GM23338 (cell line): ENCODE measurements at regions not wholly inside any gene's neighbourhood (a gene's known extent, or its start where the extent isn't known, plus 50 kb on each side); places are given as distances from the start of the nearest gene placed in this dataset.

Experiments used
- ATAC-seq: fragments of 200-7000 bp; cut with Tn5 transposase; 3 replicates; pipeline ENCODE4 v1.9.1; 2020
- DNase-seq: peaks from one replicate; pipeline ENCODE4 v3.0.0-alpha.2; 2015; ENCODE audit warnings: low spot score
- H2AFZ ChIP-seq: fragments of 200-600 bp; sonication (generic); 2 replicates; pipeline ENCODE4 v1.8.0; 2016; ENCODE audit warnings: antibody characterized with exemption, mild to moderate bottlenecking, moderate library complexity
- H3F3A ChIP-seq: fragments of 200-600 bp; sonication (generic); replicated peaks from 2 replicates; pipeline ENCODE4 v1.8.0; 2017; ENCODE audit warnings: antibody characterized with exemption, mixed run types, low read depth
- H3K27ac ChIP-seq: fragments of 200-600 bp; sonication (generic); 2 replicates; pipeline ENCODE4 v1.6.1; 2016; ENCODE audit warnings: low read depth
- H3K27me3 ChIP-seq: fragments of 200-600 bp; sonication (generic); 2 replicates; pipeline ENCODE4 v1.8.0; 2016; ENCODE audit warnings: mild to moderate bottlenecking, mixed run types, moderate library complexity; ENCODE audit not compliant: insufficient read depth
- H3K36me3 ChIP-seq: fragments of 200-600 bp; sonication (generic); 2 replicates; pipeline ENCODE4 v1.8.0; 2016; ENCODE audit warnings: mild to moderate bottlenecking; ENCODE audit not compliant: insufficient read depth
- H3K4me1 ChIP-seq: fragments of 200-600 bp; sonication (generic); 2 replicates; pipeline ENCODE4 v1.8.0; 2016; ENCODE audit warnings: mild to moderate bottlenecking, moderate library complexity; ENCODE audit not compliant: insufficient read depth
- H3K4me2 ChIP-seq: fragments of 200-600 bp; sonication (generic); 2 replicates; pipeline ENCODE4 v1.7.1; 2017; ENCODE audit warnings: mixed run types
- H3K4me3 ChIP-seq: fragments of 200-600 bp; sonication (generic); 2 replicates; pipeline ENCODE4 v1.6.1; 2016; ENCODE audit warnings: mixed run types
- H3K79me2 ChIP-seq: fragments of 200-600 bp; sonication (generic); replicated peaks from 2 replicates; pipeline ENCODE4 v1.8.0; 2017; ENCODE audit warnings: mild to moderate bottlenecking; ENCODE audit not compliant: insufficient read depth
- H3K9me2 ChIP-seq: fragments of 200-600 bp; sonication (generic); 2 replicates; pipeline ENCODE4 v1.8.0; 2017; ENCODE audit not compliant: insufficient read depth
- H4K20me1 ChIP-seq: fragments of 200-600 bp; sonication (generic); replicated peaks from 2 replicates; pipeline ENCODE4 v1.8.0; 2017; ENCODE audit warnings: mild to moderate bottlenecking; ENCODE audit not compliant: insufficient read depth
- H3K27ac Mint-ChIP-seq: 2 replicates; pipeline ENCODE4 v1.8.0; 2020; ENCODE audit warnings: inconsistent platforms, mild to moderate bottlenecking, moderate library complexity, mixed read lengths
- H3K27me3 Mint-ChIP-seq: 3 replicates; pipeline ENCODE4 v1.8.0; 2022; ENCODE audit warnings: low read depth, mild to moderate bottlenecking, moderate library complexity, mixed read lengths, inconsistent platforms; ENCODE audit not compliant: insufficient read depth, poor library complexity
- H3K36me3 Mint-ChIP-seq: 3 replicates; pipeline ENCODE4 v1.8.0; 2021; ENCODE audit warnings: low read depth, mild to moderate bottlenecking, inconsistent platforms, moderate library complexity, mixed read lengths
- H3K4me1 Mint-ChIP-seq: 3 replicates; pipeline ENCODE4 v1.8.0; 2020; ENCODE audit warnings: mild to moderate bottlenecking, inconsistent platforms, mixed read lengths
- H3K4me3 Mint-ChIP-seq: 3 replicates; pipeline ENCODE4 v1.8.0; 2021; ENCODE audit warnings: moderate library complexity, mild to moderate bottlenecking, inconsistent platforms, mixed read lengths
- H3K9me3 Mint-ChIP-seq: 3 replicates; pipeline ENCODE4 v1.8.0; 2020; ENCODE audit warnings: moderate library complexity, mild to moderate bottlenecking, inconsistent platforms, mixed read lengths
- CREB1 ChIP-seq: fragments of 250-450 bp; sonication (Bioruptor Pico); IDR thresholded peaks from 2 replicates; pipeline ENCODE4 v1.5.0; 2020; ENCODE audit warnings: low read depth, mild to moderate bottlenecking, moderate library complexity
- EZH2 ChIP-seq: fragments of 200-600 bp; sonication (generic); IDR thresholded peaks from one replicate; pipeline ENCODE4 v1.8.0; 2017; ENCODE audit warnings: antibody characterized with exemption, mild to moderate bottlenecking, low read depth; ENCODE audit not compliant: unreplicated experiment
- EZH2phosphoT487 ChIP-seq: fragments of 200-600 bp; sonication (generic); IDR thresholded peaks from one replicate; pipeline ENCODE4 v1.8.1; 2018; ENCODE audit warnings: antibody characterized with exemption; ENCODE audit not compliant: unreplicated experiment
- JUNB ChIP-seq: IDR thresholded peaks from one replicate; pipeline ENCODE4 v1.6.1; 2016; ENCODE audit warnings: antibody characterized with exemption; ENCODE audit not compliant: unreplicated experiment
- NANOG ChIP-seq: IDR thresholded peaks from 2 replicates; pipeline ENCODE4 v1.6.1; 2016; ENCODE audit warnings: antibody characterized with exemption, borderline replicate concordance
- POLR2AphosphoS5 ChIP-seq: IDR thresholded peaks from 2 replicates; pipeline ENCODE4 v1.6.1; 2016; ENCODE audit warnings: antibody characterized with exemption, low read depth
- STAT1 ChIP-seq: IDR thresholded peaks from one replicate; pipeline ENCODE4 v1.6.1; 2016; ENCODE audit warnings: antibody characterized with exemption; ENCODE audit not compliant: unreplicated experiment
- ZNF114 ChIP-seq: fragments of 250-450 bp; sonication (Bioruptor Pico); IDR thresholded peaks from 2 replicates; pipeline ENCODE4 v1.5.0; 2020; ENCODE audit warnings: mild to moderate bottlenecking, moderate library complexity
- ZNF331 ChIP-seq: fragments of 250-450 bp; sonication (Bioruptor Pico); IDR thresholded peaks from 2 replicates; pipeline ENCODE4 v1.5.0; 2020; ENCODE audit warnings: low read depth, mild to moderate bottlenecking, moderate library complexity
- TF ChIP-seq, protein P1 (sequence below): IDR thresholded peaks from 2 replicates; pipeline ENCODE4 v1.6.1; 2016; ENCODE audit warnings: antibody characterized with exemption
- TF ChIP-seq, protein P2 (sequence below): IDR thresholded peaks from one replicate; pipeline ENCODE4 v1.6.1; 2018; ENCODE audit warnings: antibody characterized with exemption; ENCODE audit not compliant: unreplicated experiment
- TF ChIP-seq, protein P3 (sequence below): fragments of 250-450 bp; sonication (Bioruptor Pico); IDR thresholded peaks from 2 replicates; pipeline ENCODE4 v1.5.0; 2020; ENCODE audit warnings: mild to moderate bottlenecking, moderate library complexity
- TF ChIP-seq, protein P4 (sequence below), 2 experiments: fragments of 200-600 bp in 1 of 2; sonication (generic) in 1 of 2; conservative IDR thresholded peaks; 2 replicates each; pipeline versions ENCODE4 v1.5.1 to v1.6.1; 2016 to 2017; ENCODE audit warnings: antibody characterized with exemption in 2 of 2, low read depth in 2 of 2, mild to moderate bottlenecking in 2 of 2, moderate library complexity in 1 of 2

DNA sequence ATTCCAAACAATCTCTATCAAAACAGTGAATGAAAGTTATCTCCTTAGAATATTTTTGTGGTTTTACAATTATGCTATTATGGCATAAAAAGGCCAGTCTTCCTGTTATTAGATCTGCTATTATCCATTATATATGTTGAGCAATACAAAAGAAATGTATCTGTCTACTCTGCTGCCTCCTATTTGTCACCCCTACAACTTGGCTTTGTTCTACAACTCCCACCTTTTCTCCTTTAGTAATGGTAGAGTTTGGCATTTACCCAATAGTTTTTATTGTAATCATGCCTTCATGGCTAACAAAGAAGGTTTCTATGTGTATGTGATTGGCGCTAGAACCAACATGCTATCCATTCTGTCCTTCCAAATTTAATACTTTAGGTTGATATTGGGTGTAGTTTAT is 189.2 kb upstream of the PRDM9 start:
- Histone ChIP-seq H3K27me3 (no peaks in the 10 kb centered on the region), H3K79me2 (no peaks in the 10 kb centered on the region), H3K27ac (no peak overlapping the region), H3K9me2 (0 out of 2 replicates have a peak, but pooled peaks cover 6% of the 10 kb centered on the region), H4K20me1 (no peaks in the 10 kb centered on the region), H3K36me3 (no peaks in the 10 kb centered on the region), H3K4me3 (no peak overlapping the region), H3K4me1 (peaks cover 9% of the 10 kb centered on the region), H3F3A (no peaks in the 10 kb centered on the region), H3K4me2 (no peak overlapping the region), H2AFZ (no peak overlapping the region)
- no peak for ATAC-seq
- Mint-ChIP-seq H3K27ac (no peak overlapping the region), H3K36me3 (no peaks in the 10 kb centered on the region), H3K4me1 (peaks cover 12% of the 10 kb centered on the region), H3K27me3 (no peaks in the 10 kb centered on the region), H3K9me3 (no peaks in the 10 kb centered on the region), H3K4me3 (no peak overlapping the region)
- no peak for TF ChIP-seq STAT1
- no peak for TF ChIP-seq CREB1 (CRISPR knock-in tag)
- TF ChIP-seq POLR2AphosphoS5: no peak
- TF ChIP-seq, protein P1, sequence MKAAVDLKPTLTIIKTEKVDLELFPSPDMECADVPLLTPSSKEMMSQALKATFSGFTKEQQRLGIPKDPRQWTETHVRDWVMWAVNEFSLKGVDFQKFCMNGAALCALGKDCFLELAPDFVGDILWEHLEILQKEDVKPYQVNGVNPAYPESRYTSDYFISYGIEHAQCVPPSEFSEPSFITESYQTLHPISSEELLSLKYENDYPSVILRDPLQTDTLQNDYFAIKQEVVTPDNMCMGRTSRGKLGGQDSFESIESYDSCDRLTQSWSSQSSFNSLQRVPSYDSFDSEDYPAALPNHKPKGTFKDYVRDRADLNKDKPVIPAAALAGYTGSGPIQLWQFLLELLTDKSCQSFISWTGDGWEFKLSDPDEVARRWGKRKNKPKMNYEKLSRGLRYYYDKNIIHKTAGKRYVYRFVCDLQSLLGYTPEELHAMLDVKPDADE: no peak
- TF ChIP-seq EZH2phosphoT487: no peak
- no peak for TF ChIP-seq EZH2
- TF ChIP-seq, protein P2, sequence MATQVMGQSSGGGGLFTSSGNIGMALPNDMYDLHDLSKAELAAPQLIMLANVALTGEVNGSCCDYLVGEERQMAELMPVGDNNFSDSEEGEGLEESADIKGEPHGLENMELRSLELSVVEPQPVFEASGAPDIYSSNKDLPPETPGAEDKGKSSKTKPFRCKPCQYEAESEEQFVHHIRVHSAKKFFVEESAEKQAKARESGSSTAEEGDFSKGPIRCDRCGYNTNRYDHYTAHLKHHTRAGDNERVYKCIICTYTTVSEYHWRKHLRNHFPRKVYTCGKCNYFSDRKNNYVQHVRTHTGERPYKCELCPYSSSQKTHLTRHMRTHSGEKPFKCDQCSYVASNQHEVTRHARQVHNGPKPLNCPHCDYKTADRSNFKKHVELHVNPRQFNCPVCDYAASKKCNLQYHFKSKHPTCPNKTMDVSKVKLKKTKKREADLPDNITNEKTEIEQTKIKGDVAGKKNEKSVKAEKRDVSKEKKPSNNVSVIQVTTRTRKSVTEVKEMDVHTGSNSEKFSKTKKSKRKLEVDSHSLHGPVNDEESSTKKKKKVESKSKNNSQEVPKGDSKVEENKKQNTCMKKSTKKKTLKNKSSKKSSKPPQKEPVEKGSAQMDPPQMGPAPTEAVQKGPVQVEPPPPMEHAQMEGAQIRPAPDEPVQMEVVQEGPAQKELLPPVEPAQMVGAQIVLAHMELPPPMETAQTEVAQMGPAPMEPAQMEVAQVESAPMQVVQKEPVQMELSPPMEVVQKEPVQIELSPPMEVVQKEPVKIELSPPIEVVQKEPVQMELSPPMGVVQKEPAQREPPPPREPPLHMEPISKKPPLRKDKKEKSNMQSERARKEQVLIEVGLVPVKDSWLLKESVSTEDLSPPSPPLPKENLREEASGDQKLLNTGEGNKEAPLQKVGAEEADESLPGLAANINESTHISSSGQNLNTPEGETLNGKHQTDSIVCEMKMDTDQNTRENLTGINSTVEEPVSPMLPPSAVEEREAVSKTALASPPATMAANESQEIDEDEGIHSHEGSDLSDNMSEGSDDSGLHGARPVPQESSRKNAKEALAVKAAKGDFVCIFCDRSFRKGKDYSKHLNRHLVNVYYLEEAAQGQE: no peak
- TF ChIP-seq JUNB: no peak
- TF ChIP-seq, protein P3, sequence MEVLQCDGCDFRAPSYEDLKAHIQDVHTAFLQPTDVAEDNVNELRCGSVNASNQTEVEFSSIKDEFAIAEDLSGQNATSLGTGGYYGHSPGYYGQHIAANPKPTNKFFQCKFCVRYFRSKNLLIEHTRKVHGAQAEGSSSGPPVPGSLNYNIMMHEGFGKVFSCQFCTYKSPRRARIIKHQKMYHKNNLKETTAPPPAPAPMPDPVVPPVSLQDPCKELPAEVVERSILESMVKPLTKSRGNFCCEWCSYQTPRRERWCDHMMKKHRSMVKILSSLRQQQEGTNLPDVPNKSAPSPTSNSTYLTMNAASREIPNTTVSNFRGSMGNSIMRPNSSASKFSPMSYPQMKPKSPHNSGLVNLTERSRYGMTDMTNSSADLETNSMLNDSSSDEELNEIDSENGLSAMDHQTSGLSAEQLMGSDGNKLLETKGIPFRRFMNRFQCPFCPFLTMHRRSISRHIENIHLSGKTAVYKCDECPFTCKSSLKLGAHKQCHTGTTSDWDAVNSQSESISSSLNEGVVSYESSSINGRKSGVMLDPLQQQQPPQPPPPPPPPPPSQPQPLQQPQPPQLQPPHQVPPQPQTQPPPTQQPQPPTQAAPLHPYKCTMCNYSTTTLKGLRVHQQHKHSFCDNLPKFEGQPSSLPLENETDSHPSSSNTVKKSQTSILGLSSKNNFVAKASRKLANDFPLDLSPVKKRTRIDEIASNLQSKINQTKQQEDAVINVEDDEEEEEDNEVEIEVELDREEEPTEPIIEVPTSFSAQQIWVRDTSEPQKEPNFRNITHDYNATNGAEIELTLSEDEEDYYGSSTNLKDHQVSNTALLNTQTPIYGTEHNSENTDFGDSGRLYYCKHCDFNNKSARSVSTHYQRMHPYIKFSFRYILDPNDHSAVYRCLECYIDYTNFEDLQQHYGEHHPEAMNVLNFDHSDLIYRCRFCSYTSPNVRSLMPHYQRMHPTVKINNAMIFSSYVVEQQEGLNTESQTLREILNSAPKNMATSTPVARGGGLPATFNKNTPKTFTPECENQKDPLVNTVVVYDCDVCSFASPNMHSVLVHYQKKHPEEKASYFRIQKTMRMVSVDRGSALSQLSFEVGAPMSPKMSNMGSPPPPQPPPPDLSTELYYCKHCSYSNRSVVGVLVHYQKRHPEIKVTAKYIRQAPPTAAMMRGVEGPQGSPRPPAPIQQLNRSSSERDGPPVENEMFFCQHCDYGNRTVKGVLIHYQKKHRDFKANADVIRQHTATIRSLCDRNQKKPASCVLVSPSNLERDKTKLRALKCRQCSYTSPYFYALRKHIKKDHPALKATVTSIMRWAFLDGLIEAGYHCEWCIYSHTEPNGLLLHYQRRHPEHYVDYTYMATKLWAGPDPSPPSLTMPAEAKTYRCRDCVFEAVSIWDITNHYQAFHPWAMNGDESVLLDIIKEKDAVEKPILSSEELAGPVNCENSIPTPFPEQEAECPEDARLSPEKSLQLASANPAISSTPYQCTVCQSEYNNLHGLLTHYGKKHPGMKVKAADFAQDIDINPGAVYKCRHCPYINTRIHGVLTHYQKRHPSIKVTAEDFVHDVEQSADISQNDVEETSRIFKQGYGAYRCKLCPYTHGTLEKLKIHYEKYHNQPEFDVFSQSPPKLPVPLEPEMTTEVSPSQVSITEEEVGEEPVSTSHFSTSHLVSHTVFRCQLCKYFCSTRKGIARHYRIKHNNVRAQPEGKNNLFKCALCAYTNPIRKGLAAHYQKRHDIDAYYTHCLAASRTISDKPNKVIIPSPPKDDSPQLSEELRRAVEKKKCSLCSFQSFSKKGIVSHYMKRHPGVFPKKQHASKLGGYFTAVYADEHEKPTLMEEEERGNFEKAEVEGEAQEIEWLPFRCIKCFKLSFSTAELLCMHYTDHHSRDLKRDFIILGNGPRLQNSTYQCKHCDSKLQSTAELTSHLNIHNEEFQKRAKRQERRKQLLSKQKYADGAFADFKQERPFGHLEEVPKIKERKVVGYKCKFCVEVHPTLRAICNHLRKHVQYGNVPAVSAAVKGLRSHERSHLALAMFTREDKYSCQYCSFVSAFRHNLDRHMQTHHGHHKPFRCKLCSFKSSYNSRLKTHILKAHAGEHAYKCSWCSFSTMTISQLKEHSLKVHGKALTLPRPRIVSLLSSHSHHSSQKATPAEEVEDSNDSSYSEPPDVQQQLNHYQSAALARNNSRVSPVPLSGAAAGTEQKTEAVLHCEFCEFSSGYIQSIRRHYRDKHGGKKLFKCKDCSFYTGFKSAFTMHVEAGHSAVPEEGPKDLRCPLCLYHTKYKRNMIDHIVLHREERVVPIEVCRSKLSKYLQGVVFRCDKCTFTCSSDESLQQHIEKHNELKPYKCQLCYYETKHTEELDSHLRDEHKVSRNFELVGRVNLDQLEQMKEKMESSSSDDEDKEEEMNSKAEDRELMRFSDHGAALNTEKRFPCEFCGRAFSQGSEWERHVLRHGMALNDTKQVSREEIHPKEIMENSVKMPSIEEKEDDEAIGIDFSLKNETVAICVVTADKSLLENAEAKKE (CRISPR knock-in tag): no peak
- TF ChIP-seq, protein P4, sequence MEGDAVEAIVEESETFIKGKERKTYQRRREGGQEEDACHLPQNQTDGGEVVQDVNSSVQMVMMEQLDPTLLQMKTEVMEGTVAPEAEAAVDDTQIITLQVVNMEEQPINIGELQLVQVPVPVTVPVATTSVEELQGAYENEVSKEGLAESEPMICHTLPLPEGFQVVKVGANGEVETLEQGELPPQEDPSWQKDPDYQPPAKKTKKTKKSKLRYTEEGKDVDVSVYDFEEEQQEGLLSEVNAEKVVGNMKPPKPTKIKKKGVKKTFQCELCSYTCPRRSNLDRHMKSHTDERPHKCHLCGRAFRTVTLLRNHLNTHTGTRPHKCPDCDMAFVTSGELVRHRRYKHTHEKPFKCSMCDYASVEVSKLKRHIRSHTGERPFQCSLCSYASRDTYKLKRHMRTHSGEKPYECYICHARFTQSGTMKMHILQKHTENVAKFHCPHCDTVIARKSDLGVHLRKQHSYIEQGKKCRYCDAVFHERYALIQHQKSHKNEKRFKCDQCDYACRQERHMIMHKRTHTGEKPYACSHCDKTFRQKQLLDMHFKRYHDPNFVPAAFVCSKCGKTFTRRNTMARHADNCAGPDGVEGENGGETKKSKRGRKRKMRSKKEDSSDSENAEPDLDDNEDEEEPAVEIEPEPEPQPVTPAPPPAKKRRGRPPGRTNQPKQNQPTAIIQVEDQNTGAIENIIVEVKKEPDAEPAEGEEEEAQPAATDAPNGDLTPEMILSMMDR (conservative IDR thresholded peaks at IDR 0.05; ENCODE audit: low read depth in 2 of 2): no peak
- TF ChIP-seq ZNF114 (CRISPR knock-in tag): no peak
- TF ChIP-seq NANOG: no peak
- TF ChIP-seq ZNF331 (CRISPR knock-in tag): no peak
- DNase-seq: no peak
